Endothelial cell of umbilical vein (primary cell): ENCODE measurements at regions not wholly inside any gene's neighbourhood (a gene's known extent, or its start where the extent isn't known, plus 50 kb on each side); places are given as distances from the start of the nearest gene placed in this dataset.

Experiments used
- EZH2 ChIP-seq: IDR thresholded peaks from 2 replicates; pipeline ENCODE4 v1.6.1; 2012; ENCODE audit warnings: borderline replicate concordance, low read depth, mild to moderate bottlenecking, moderate library complexity, low read length, inconsistent platforms; ENCODE audit not compliant: severe bottlenecking
- FOS ChIP-seq: IDR thresholded peaks from 2 replicates; pipeline ENCODE4 v1.6.1; 2011; ENCODE audit warnings: mild to moderate bottlenecking, low read length, moderate library complexity, borderline replicate concordance; ENCODE audit not compliant: insufficient read depth
- GATA2 ChIP-seq: IDR thresholded peaks from 2 replicates; pipeline ENCODE4 v1.7.0; 2011; ENCODE audit warnings: low read depth, mild to moderate bottlenecking, moderate library complexity, mixed read lengths, low read length; ENCODE audit not compliant: insufficient read length, insufficient read depth
- JUN ChIP-seq: IDR thresholded peaks from 2 replicates; pipeline ENCODE4 v1.6.1; 2011; ENCODE audit warnings: borderline replicate concordance, low read depth; ENCODE audit not compliant: insufficient read length, insufficient read depth
- MYC ChIP-seq: IDR thresholded peaks from one replicate; pipeline ENCODE4 v1.6.1; 2011; ENCODE audit warnings: mild to moderate bottlenecking, low read depth, low read length
- POLR2A ChIP-seq: IDR thresholded peaks from 2 replicates; pipeline ENCODE4 v1.6.1; 2012; ENCODE audit warnings: low read depth, mild to moderate bottlenecking, control low read depth, low read length
- POLR2AphosphoS5 ChIP-seq: IDR thresholded peaks from 2 replicates; pipeline ENCODE4 v1.6.1; 2012; ENCODE audit warnings: low read depth, mild to moderate bottlenecking, control low read depth, low read length, moderate library complexity; ENCODE audit not compliant: insufficient read depth
- TF ChIP-seq, protein P1 (sequence below), 2 donors: IDR thresholded peaks; 1 replicate in 1 of 2; 2 replicates in 1 of 2; pipeline ENCODE4 v1.5.1; 2011; ENCODE audit warnings: low read length in 2 of 2, mild to moderate bottlenecking in 2 of 2, moderate library complexity in 2 of 2, control low read depth in 1 of 2, inconsistent platforms in 1 of 2, low read depth in 1 of 2; ENCODE audit not compliant: insufficient read depth in 1 of 2; ENCODE audit errors: extremely low read depth in 1 of 2
- TF ChIP-seq, protein P2 (sequence below): IDR thresholded peaks from 2 replicates; pipeline ENCODE4 v1.6.1; 2011; ENCODE audit not compliant: insufficient read depth, insufficient read length

GRCh38 chr1:68294367-68295066 is 62.2 kb upstream of the WLS start:
- TF ChIP-seq, protein P1, sequence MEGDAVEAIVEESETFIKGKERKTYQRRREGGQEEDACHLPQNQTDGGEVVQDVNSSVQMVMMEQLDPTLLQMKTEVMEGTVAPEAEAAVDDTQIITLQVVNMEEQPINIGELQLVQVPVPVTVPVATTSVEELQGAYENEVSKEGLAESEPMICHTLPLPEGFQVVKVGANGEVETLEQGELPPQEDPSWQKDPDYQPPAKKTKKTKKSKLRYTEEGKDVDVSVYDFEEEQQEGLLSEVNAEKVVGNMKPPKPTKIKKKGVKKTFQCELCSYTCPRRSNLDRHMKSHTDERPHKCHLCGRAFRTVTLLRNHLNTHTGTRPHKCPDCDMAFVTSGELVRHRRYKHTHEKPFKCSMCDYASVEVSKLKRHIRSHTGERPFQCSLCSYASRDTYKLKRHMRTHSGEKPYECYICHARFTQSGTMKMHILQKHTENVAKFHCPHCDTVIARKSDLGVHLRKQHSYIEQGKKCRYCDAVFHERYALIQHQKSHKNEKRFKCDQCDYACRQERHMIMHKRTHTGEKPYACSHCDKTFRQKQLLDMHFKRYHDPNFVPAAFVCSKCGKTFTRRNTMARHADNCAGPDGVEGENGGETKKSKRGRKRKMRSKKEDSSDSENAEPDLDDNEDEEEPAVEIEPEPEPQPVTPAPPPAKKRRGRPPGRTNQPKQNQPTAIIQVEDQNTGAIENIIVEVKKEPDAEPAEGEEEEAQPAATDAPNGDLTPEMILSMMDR (IDR thresholded peaks at IDR 0.05; ENCODE audit: extremely low read depth in 1 of 2, insufficient read depth in 1 of 2, low read depth in 1 of 2, low read length in 2 of 2) = no peak
- TF ChIP-seq POLR2AphosphoS5 (no peak), EZH2 (no peak), JUN (no peak), POLR2A (no peak), MYC (no peak), FOS (no peak), GATA2 (no peak)
- TF ChIP-seq, protein P2, sequence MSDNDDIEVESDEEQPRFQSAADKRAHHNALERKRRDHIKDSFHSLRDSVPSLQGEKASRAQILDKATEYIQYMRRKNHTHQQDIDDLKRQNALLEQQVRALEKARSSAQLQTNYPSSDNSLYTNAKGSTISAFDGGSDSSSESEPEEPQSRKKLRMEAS = no peak
